ENCODE measurements at regions not wholly inside any gene's neighbourhood (a gene's known extent, or its start where the extent isn't known, plus 50 kb on each side); places are given as distances from the start of the nearest gene placed in this dataset.

DNA sequence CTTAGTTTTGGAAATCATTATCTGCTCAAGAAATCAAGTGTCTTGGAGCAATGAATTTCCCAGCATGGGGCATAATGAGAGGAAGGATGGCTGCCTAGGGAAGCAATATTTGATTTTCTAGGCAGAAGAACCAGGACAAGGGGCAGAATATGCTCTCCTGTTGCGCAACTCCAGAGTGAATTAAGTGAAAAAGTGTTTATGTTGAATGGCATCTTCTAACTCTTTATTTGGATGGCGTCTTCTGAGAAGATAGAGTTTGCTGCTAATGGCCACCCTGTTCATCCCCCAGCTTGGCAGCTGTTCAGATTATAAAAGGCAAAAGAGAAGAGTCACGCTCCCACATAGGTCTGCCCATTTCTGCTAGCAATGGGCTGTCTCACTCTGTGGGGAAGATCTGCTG, 1278.1 kb downstream of the AACS start:
- Histone ChIP-seq H3K4me2 (replicated peaks; ENCODE audit: low read depth, low read length, poor library complexity, severe bottlenecking) (no peak overlapping the region), H3K9ac (ENCODE audit: low read length) (no peak overlapping the region), H3K36me3 (replicated peaks in 1 of 2; ENCODE audit: control extremely low read depth in 1 of 2, control insufficient read depth in 1 of 2, extremely low read depth in 1 of 2, insufficient read depth in 2 of 2, low read length in 1 of 2) (no peaks in the 10 kb centered on the region), H3K4me1 (ENCODE audit: control insufficient read depth in 2 of 2, insufficient read depth in 2 of 2, low read length in 2 of 2) (no peaks in the 10 kb centered on the region), H3K79me2 (ENCODE audit: control insufficient read depth, insufficient read depth, low read length) (no peaks in the 10 kb centered on the region), H3K4me3 (ENCODE audit: control extremely low read depth in 1 of 5, extremely low read depth in 1 of 5, insufficient read depth in 1 of 5, low read depth in 2 of 5, low read length in 4 of 5) (no peak overlapping the region), H2AFZ (ENCODE audit: insufficient read depth, low read depth, low read length, poor library complexity, severe bottlenecking) (no peak overlapping the region), H4K20me1 (ENCODE audit: control insufficient read depth, insufficient read depth, low read length, poor library complexity, severe bottlenecking) (no peaks in the 10 kb centered on the region), H3K27me3 (replicated peaks in 1 of 4; ENCODE audit: control extremely low read depth in 1 of 4, control insufficient read depth in 3 of 4, insufficient read depth in 4 of 4, low read length in 3 of 4) (no peaks in the 10 kb centered on the region), H3K9me3 (ENCODE audit: control extremely low read depth in 1 of 3, control insufficient read depth in 2 of 3, insufficient read depth in 1 of 3, low read length in 2 of 3) (peaks cover 0 to 6% (median 0%) of the 10 kb centered on the region in 3 donors), H3K27ac (ENCODE audit: low read length in 2 of 2) (no peak overlapping the region)
- Mint-ChIP-seq H3K9me3 (ENCODE audit: insufficient read depth) (peaks cover 3% of the 10 kb centered on the region), H3K27ac (no peak overlapping the region), H3K4me1 (no peaks in the 10 kb centered on the region), H3K27me3 (no peaks in the 10 kb centered on the region), H3K4me3 (no peak overlapping the region)
- CTCF ChIA-PET, result no interaction called here
- TF ChIP-seq, protein P1, sequence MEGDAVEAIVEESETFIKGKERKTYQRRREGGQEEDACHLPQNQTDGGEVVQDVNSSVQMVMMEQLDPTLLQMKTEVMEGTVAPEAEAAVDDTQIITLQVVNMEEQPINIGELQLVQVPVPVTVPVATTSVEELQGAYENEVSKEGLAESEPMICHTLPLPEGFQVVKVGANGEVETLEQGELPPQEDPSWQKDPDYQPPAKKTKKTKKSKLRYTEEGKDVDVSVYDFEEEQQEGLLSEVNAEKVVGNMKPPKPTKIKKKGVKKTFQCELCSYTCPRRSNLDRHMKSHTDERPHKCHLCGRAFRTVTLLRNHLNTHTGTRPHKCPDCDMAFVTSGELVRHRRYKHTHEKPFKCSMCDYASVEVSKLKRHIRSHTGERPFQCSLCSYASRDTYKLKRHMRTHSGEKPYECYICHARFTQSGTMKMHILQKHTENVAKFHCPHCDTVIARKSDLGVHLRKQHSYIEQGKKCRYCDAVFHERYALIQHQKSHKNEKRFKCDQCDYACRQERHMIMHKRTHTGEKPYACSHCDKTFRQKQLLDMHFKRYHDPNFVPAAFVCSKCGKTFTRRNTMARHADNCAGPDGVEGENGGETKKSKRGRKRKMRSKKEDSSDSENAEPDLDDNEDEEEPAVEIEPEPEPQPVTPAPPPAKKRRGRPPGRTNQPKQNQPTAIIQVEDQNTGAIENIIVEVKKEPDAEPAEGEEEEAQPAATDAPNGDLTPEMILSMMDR (IDR thresholded peaks at IDR 0.05), result no peak
- no peak for TF ChIP-seq EZH2 (IDR thresholded peaks at IDR 0.05; ENCODE audit: borderline replicate concordance, insufficient read depth, low read depth, low read length, poor library complexity, severe bottlenecking)
- POLR2A ChIA-PET, result no interaction called here
- WGBS (ENCODE audit: insufficient coverage), result 82% methylated on average over 3 of the region's 3 CpGs
- intact Hi-C loops (cut with micrococcal nuclease), result no loop called here
- no peak for DNase-seq
- ATAC-seq (ENCODE audit: low read depth), result no peak

DNA sequence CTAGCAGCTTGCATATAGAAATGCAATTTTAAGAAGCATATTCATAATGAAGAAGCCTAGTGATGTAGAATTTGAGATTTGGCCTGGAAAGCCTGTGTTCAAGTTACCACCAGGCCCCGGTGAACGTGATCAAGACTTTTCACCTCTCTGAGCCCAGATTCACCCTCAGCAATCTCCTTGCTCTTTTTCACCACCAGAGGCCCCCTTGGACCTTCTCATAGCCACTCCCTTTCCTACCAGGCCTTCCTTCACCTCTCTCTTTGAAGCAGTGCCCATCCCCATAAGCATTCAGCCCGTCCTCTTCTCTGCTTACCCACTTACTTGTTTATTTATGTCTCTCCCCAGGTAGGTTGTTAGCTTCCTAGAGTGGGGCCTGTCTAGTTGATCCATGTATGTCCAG, 1280.9 kb downstream of the AACS start:
- H3K9me3 Mint-ChIP-seq (ENCODE audit: insufficient read depth), result peaks cover 3% of the 10 kb centered on the region
- Histone ChIP-seq H3K4me2 (replicated peaks; ENCODE audit: low read depth, low read length, poor library complexity, severe bottlenecking) (no peak overlapping the region), H4K20me1 (ENCODE audit: control insufficient read depth, insufficient read depth, low read length, poor library complexity, severe bottlenecking) (no peaks in the 10 kb centered on the region), H3K4me1 (ENCODE audit: control insufficient read depth in 2 of 2, insufficient read depth in 2 of 2, low read length in 2 of 2) (no peaks in the 10 kb centered on the region), H3K9me3 (ENCODE audit: control extremely low read depth in 1 of 3, control insufficient read depth in 2 of 3, insufficient read depth in 1 of 3, low read length in 2 of 3) (peaks cover 0 to 13% (median 0%) of the 10 kb centered on the region in 3 donors), H3K79me2 (ENCODE audit: control insufficient read depth, insufficient read depth, low read length) (no peaks in the 10 kb centered on the region), H3K27me3 (replicated peaks in 1 of 4; ENCODE audit: control extremely low read depth in 1 of 4, control insufficient read depth in 3 of 4, insufficient read depth in 4 of 4, low read length in 3 of 4) (no peaks in the 10 kb centered on the region), H3K9ac (ENCODE audit: low read length) (no peak overlapping the region), H2AFZ (ENCODE audit: insufficient read depth, low read depth, low read length, poor library complexity, severe bottlenecking) (no peak overlapping the region), H3K4me3 (ENCODE audit: control extremely low read depth in 1 of 5, extremely low read depth in 1 of 5, insufficient read depth in 1 of 5, low read depth in 2 of 5, low read length in 4 of 5) (no peak overlapping the region), H3K27ac (ENCODE audit: low read length in 2 of 2) (no peak overlapping the region), H3K36me3 (replicated peaks in 1 of 2; ENCODE audit: control extremely low read depth in 1 of 2, control insufficient read depth in 1 of 2, extremely low read depth in 1 of 2, insufficient read depth in 2 of 2, low read length in 1 of 2) (no peaks in the 10 kb centered on the region)
- DNase-seq, result no peak
- H3K4me3 Mint-ChIP-seq, result no peak overlapping the region
- intact Hi-C loops (cut with micrococcal nuclease), result no loop called here
- CTCF ChIA-PET, result no interaction called here
- no peaks in the 10 kb centered on the region for H3K27me3 Mint-ChIP-seq
- 94% methylated on average over 2 of the region's 3 CpGs for WGBS (ENCODE audit: insufficient coverage)
- POLR2A ChIA-PET, result no interaction called here
- no peak for TF ChIP-seq EZH2 (IDR thresholded peaks at IDR 0.05; ENCODE audit: borderline replicate concordance, insufficient read depth, low read depth, low read length, poor library complexity, severe bottlenecking)
- TF ChIP-seq, protein P1 (IDR thresholded peaks at IDR 0.05), result no peak
- H3K27ac Mint-ChIP-seq, result no peak overlapping the region
- H3K4me1 Mint-ChIP-seq, result no peaks in the 10 kb centered on the region
- no peak for ATAC-seq (ENCODE audit: low read depth)

All from B cell (primary cell).